NCI-H1436 (cell line): ENCODE measurements at regions not wholly inside any gene's neighbourhood (a gene's known extent, or its start where the extent isn't known, plus 50 kb on each side); places are given as distances from the start of the nearest gene placed in this dataset.
A peak's percentile ranks its signal among the peaks of the same experiment; 100 is the strongest.

Experiments used
- DNase-seq: peaks from one replicate; lab custom pipeline; 2025; lab: John Stamatoyannopoulos, UW

DNA sequence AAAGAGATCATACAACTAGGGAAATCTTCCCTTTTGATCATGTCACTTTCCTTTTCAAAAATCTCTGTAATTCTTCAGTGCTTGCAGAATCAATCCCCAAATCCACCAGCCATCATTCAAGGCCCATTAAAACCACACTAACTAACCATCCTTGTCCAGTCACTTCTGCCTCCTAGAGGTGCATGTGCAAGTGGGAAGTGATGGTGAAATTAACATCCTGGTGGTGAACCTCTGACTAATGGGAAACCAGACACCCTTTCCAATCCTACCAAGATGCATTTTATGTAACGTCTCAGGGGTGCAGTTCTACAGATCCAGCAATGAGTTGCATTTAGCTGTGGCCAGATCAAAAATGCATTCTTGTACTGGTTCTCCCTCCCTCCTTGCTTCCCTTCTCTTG, 341.8 kb downstream of the RAPGEF2 start:
- no peak for DNase-seq

DNA sequence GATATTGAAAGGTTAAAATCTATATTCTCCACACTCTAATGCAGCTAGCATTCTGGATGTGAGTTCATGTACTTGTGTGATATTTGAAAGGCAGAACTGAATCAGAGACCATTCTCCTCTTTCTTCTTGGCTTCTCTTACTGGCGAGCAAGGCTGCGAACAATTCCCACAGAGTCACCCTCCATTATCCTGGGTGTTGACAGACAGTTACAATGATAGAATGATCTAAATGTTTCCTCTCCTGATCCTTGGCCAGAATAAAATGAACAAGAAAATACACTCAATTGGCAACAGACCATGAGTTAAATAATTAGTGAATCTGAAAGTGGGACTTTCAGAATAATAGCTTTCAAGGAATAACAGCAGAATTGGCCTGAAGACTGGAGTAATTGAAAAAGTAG, 342.8 kb downstream of the RAPGEF2 start:
- DNase-seq, result no peak

DNA sequence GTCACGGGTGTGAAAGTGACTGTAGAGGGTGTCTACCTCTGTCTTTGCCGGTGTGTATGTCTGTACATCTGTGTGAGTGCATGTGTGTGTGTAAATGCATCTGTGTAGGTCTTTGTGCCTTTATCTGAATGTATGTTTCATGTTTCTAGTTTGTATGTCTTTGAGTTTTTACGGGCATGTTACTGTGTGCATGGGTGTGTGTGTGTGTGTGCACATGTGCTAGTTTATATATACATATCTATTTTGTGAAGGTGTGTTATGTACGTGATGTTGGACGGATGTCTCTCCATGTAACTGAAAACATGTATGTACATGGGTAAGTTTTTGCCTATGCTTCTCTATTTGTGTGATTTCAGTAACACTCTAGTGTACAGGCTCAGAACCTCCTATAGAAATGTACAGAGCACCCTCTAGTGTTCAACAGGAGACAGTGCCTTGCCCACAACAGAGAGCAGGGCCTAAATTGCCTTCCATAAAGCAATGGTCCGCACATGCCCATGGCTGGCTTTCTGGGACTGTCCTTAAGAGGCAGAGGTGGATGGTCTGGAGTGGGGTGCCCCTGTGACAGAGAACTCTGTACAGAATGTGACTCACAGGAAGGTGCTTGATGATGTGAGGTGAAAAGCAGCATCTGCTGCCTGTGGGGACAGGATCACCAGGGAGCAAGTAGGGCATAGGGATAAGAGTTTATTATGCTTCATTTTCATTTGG, 343.5 kb downstream of the RAPGEF2 start:
- DNase-seq, result peak; percentile 46

DNA sequence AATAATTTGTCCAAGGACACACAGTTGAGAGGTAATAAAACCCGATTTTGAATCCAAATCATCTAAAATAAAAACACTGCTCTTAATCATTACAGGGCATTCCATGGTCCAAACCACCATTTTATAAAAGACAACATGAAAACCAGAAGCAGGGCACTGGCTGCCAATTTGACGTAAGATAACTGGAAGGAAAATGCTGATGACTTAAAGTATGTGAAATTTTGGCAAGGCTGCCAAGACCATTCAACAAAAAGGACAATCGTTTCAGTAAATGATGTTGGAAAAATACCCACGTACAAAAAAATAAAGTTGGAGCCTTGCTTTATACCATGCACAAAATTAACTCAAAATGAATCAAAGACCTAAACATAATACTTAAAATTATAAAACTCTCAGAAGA, 344.4 kb downstream of the RAPGEF2 start:
- no peak for DNase-seq

DNA sequence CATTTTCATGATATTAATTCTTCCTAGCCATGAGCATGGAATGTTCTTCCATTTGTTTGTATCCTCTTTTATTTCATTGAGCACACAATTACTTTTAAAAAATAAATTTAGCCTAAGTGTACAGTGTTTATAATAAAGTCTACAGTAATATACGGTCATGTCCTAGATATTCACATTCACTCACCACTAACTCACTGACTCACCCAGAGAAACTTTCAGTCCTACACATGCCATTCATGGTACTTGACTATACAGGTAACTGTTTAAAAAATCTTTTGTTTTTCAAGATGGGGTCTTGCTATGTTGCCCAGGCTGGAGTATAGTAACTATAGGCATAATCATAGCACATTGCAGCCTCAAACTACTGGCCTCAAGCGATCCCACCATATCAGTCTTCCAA, 348.1 kb downstream of the RAPGEF2 start:
- DNase-seq, result no peak

DNA sequence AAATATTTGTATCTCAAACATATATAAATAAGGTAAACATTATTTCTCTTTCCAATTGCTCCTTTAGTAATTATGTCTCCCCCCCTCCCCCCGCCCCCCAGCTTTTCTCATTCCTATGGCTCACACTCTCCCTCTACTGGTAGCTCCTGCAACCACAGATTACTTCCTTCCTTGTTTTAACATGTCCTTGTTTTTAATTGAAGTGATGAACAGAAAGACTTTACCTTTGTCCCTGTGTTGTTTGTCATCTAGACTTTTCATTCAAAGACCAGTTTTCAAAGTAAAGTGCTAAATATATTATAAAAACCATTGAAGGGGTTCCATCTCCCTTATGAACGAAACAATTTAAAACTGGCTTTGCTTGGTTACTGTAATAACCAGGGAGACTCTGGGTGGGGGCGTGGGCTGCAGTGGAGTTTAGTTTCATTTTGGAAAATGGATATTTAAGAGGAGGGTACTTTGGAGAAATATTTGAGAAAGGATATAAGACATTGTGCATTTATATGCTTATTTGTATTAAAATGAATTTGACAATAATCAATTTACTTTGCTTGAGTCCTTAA, 352.9 kb downstream of the RAPGEF2 start:
- DNase-seq, result peak; percentile 20

DNA sequence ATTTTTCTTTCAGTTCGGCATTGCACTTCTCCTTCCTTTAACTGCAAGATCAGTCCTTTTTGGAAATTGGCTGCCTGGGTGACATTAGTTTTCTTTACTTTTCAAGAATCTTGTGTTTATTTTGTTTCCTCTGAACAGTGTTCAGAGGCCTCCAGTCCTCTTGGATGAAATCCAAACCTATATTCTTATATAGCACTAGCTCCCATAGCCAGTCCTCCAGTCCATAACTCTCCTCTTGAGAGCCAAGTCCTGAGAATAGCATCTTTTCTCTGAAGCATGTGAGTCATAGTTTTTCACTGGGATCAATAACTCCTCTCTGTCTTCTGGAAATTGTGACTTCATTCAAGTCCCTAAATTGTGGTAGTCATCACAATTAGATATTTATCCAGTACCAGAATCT, 357.5 kb downstream of the RAPGEF2 start:
- DNase-seq, result no peak

DNA sequence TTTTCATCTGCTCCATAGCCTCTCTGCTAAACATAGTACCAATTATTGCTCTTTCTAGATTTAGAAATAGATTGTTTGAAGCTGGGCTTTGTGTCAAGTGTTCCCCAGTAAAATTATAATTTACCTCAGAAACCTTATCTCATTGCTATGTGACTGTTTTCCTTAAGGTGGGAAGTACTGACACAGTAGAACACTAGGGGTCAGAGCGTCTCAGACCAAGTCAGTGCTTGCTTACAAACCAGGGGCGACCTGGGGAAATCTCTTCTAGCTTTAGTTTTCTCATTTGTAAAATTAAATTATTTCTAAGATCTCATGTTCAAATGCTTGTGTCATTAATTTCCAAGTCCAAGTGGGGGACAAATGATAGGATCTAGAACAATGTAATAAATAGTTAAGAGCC, 360.4 kb downstream of the RAPGEF2 start:
- DNase-seq, result no peak

DNA sequence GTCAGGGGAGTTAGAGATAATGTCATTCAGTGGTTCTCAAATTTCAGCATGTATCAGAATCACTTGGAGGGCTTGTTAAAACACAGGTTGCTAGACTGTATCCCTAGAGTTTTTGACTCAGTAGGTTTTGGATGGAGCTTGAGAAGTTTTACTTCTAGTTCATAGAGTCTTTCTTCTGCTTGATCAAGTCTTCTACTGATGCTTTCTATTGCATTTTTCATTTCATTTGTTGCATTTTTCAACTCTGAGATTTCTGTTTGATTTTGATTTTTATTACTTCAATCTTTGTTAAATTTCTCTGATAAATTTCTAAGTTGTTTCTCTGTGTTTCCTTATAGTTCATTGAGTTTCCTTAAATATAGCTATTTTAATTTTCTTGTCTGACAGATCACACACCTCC, 361.4 kb downstream of the RAPGEF2 start:
- no peak for DNase-seq

DNA sequence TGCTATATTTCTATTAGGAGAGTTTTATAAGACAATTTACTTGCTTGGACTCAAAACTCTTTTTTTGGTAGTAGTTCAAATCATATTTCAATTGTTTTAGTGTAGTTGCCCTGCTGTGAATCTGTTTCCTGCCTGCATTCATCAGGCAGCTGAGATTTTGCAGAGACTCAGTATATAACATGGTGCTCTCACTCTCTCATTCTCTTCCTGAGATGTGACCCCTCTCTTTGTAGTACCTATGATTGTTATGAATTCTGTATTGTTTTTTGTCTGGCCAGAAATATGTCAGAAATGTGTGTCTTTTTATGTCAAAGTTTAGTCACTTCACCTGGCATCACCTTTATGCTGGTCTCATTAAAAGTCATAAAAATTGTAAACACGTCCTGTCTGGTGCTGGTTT, 374.0 kb downstream of the RAPGEF2 start:
- DNase-seq, result no peak

DNA sequence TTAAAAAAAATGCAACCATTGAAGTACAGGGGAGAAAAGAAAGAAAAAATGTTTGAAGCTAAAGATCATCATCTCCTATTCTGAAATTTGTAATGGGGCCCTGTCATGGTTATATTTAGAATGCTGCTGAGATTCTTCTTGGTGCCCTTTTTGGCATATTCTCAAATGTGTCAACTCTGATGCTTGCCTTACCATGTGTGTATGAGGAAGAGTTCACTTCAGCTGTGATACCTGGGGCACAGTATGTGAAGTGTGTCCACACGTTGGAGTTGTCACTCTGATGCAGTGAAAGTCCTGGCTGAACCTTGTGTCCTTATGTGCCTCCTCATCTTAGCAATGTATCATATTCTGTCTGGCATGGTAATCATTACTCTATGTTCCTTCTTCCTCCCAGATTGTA, 377.9 kb downstream of the RAPGEF2 start:
- DNase-seq, result no peak

DNA sequence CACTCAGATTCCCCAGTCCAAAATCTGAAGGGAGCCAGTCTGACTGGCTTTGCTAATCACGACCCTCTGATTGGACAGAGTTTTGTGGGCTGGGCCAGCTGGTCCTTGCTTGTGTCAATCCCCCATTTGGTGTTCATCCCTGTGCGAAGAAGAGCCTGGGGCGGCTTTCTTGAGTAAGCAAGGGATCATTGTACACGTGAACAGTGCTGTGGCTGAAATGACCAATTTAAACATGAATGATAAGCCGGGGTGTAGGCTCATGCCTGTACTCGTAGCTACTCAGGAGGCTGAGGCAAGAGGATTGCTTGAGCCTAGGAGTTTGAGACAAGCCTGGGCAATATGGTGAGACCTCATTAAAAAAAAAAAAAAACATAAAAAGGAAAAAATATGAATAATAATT, 379.1 kb downstream of the RAPGEF2 start:
- DNase-seq, result no peak

DNA sequence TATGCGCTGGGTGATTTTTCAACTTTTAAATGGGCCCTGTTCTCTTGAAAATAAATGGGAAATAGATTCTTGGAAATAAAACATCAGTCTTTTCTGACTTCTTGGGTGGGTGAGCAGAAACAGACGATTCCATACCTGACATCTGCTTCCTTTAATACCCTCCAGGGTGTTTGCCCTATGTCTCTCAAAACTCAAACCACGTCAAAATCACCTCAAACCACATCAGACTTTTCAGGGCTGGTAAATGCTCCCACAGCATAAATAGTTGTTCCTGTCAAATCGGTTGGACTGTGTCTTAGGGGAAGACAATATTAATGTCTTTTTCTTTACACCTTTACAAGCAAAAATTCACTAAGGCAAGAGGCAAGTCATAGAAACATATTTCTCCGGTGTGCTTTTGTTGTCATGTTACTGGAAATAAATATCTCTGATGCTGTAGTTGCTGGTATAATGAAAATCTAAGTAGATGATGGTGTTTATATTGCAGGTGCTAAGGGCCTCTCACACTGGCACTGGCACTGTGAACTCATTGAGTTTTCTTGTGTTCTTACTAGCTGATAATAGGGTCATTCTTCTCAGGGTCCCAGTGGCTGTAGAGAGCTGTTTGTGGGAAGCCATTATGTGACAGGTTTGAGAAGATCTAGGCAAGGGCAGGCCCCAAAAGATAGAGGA, 380.4 kb downstream of the RAPGEF2 start:
- DNase-seq, result no peak

DNA sequence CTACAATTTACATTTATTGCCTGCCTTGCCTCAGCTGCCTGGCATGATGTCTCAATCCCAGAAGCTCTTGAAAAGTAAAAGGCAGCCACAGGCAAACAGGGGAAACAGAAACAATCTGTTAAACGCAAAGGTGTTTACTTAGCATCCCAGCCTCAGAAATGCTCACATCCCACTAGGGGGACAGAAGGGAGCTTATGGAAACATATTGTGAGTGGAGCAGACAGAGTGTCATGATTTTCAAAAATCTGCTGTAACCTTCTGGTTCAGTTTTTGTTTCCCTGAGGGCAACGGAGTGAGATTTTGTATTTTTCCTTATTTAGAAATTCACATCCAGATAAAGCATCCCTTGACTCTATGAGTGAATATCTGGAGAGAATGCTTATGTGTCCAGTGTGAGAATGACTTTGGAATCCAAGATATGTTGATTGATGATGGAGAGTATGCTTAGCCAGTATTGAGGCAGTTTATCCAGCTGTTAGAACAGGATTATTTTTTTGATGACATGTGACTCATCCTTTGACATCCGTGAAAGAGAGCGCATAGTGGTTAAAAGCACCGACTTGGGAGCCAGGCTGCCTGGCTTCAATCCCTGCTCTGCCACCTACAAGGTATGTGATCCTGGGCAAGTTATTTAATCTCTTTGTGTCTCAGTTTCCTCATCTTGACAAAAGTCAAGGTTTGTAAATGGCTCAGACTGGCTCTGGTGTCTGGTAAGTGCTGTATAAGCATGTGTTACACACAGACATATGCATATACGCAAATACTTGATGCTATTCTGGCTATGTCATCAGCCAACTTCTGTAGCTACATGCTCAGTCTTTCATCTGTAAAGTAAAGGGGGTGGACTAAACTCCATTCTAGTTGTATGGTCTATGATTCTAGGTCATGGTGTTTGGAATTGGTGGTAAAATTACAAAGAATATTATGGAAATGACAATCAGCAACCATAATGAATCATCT, 381.2 kb downstream of the RAPGEF2 start:
- no peak for DNase-seq

DNA sequence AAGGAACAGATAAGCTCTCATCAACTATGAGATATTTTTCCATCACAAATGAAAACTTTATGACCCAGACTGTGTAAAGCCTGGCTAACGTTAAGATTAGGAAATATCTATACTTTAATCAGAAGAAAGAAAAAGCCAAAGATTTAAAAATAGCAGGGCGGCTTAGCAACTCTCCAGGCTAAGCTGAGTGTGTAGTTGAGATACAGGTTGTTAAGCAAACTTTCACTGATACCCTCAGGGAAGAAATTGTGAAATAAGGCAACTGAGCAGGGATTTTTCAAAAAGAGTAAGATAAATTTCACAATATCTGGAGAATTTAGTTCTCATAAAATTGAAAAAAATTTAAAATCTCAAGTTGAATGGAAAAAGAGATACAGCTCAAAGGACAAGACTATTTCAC, 382.0 kb downstream of the RAPGEF2 start:
- no peak for DNase-seq

DNA sequence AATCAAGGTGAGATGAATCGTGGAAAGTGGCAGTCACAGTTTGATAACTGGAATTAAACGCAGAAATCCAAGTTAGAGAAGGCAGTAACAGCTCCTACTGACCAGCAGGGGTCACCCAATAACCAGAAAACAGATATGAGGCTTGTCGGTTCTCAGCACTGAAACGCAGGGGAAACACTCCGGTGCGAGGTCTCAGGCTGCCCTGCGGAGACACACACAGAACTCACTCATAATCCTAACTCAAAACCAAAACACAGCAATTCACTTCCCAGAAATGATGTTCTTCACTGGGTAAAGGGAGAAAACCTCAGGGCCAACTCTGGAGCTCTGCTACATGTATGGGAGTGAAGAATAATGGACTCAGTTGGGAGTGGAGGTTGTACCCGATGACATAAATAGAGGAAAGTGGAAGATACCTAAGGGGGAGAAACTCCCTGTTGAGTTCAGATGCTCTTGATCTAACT, 384.4 kb downstream of the RAPGEF2 start:
- peak; percentile 52 for DNase-seq

DNA sequence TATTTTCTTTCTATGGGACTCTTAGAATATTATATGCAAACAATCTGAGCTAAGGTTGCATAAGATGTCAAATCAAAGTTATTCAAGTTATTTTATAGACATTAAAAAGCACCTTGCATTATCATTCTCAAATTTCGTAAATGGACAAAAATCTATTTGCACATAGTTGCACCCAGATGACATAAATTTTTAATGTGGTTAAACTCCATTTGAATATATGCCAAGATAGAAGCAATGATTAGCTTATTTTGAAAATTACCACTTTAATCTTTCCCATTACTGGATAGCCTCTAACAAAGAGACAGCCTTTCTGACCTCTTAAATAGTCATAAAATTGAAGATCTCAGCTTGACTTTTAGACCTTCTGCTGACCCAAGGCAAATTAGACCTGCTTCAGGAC, 386.8 kb downstream of the RAPGEF2 start:
- DNase-seq, result no peak

DNA sequence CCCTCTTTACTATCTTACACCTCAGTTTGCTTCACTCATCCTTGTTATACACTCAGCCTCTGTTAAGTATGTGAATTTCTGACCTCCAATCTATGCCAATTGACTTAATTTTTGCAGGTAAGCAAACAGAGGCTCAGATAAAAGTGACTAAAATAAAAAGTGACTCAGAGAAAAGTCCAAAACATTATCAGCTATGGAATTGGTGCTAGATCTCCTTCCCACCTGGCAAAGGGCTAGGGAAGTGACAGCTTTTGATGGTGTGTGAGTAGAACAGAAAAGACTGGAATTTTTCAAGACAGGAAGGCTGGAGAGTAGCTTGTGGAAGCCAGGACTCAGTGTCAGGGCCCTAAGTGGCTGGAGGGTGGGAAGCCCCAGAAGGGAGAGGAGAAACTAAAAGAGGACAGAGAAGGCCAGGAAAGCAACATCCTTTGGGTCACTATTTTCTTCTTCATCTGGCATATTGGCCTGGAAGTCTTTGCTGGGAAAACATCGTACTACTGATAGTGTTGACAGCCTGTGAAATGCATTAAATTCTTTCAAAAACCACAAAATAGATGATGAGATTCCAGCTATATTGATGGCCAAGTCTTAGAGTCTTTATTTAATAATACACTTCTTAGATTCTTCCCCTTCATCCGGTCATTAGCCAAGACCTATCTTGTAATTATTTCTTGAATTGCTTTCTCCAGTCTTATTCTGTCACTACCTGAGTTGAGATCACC, 392.8 kb downstream of the RAPGEF2 start:
- no peak for DNase-seq

DNA sequence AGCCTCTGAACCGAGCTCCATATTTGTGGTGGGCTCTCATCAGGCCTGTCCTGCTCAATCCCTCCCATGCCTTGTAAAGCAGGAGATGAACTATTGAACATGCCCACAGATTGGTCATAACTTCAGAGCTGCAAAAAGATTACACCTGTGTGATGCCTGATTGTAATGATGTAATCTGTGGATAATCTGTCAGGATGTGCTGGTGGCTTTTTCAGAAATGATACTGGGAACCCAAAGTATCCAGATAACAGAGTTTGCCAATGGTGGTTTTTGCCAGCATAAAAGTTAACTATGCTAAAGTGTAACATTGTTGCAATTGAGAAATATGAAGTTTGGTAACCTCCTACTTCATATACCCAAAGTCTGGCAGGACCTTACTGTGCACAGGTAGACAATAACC, 393.4 kb downstream of the RAPGEF2 start:
- DNase-seq, result no peak

DNA sequence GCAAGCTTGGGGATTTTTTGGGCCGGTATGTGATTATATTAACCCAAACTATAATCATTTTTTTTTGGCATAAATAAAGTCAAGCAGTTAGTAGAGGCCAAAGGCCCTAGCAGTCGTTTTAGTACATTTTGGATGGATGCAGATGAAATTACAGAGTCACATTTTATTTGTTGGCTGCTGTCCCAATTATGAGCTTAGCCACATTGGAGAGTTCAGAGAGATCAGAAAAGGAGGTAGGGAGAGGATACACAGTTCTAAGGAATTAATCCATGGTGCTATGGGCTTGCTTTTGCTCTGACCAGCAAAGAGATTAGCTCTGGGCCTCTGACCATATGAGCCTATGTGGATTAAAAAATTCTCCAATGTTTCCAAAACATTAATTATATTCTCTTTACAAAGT, 395.1 kb downstream of the RAPGEF2 start:
- no peak for DNase-seq

DNA sequence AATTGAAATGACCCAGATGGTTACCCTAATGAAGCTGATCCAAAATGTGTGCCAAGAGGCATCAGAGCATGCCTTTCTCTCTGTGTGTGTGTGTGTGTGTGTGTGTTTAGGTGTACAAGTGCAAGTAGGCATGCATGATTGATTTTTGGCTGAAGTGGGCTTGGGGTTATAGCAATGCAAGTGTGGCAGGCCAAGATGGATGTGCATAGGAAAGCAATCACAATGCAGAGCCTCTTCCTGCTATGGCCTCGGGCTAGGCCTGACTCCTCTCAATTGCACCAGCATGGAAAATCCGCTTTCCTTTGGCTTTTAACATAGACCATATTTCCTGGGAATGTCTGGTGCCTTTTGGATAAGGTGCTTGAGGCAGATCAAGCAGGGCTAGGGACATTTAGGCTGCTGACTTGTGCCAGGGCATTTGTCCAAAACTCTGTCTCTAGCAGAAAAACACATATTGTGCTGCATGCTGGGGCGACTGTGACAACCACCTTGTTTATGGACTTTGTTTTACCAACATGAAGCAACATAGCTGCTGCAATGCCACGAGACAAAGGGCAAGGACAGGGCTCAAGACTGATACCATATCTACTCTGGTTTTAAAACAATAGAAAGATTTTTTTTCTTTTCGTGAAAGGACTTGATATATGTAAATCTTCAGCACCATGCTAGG, 395.7 kb downstream of the RAPGEF2 start:
- no peak for DNase-seq
